ENCODE measurements at regions not wholly inside any gene's neighbourhood (a gene's known extent, or its start where the extent isn't known, plus 50 kb on each side); places are given as distances from the start of the nearest gene placed in this dataset.

- no peak for TF ChIP-seq CTCF (IDR thresholded peaks at IDR 0.05; ENCODE audit: insufficient read depth, low read length)
- no peak for TF ChIP-seq GABPA (IDR thresholded peaks at IDR 0.05; ENCODE audit: low read depth)
These were observed 53.9 kb upstream of the SOX4 start for GRCh38 chr6:21539621-21540100.

Measured in HL-60 (cell line).